Activated CD8-positive, alpha-beta memory T cell treated with anti-CD3 and anti-CD28 coated beads for 4 hours (primary cell): ENCODE measurements at regions not wholly inside any gene's neighbourhood (a gene's known extent, or its start where the extent isn't known, plus 50 kb on each side); places are given as distances from the start of the nearest gene placed in this dataset.
"Not testable (repeated sequence)": the region's sequence is repeated elsewhere in the genome, so short reads cannot be mapped to it uniquely, and the experiment has no call there.

Source experiments
- DNase-seq, 2 donors: peaks; one replicate each; pipeline ENCODE4 v3.0.0-alpha.2; 2020; ENCODE audit warnings: low read depth in 2 of 2

DNA sequence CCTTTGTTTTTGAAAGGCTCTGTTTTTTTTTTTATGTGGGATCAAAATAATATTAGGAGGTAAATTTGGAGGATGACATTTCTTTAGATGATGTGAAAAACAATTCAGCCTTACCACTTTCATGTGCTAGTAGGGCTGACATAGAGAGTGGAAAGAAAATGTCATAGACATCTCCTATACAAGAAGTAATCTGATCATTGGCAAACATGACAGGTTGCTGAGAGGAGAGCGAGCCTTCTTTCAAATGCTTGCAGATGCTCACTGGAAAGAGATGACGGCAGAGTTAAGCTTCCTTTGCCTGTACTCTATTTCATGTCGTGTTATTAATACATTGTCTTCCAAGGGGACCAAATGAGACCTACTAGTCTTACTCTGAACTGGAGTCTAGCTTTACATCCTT lies 160.1 kb upstream of the DAP start:
- no peak for DNase-seq

DNA sequence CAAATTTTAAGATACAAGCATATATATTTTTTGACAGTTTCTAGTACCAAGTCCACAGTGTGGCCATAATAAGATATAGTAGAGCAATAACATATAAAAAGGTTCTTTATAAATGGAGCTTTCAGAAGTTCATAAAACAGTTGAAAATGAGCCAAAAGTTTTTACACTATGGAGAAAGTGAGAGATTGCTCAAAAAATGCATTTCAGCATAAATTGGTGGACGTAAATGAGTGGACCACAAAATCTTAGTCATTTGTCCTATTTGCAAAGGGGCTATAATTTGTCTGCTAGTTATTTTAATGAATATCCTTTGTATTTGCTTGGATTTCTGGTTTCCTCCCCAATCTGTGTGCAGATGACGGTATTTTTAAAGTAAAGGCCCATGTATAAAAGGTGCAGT lies 159.4 kb upstream of the DAP start:
- DNase-seq = no peak

DNA sequence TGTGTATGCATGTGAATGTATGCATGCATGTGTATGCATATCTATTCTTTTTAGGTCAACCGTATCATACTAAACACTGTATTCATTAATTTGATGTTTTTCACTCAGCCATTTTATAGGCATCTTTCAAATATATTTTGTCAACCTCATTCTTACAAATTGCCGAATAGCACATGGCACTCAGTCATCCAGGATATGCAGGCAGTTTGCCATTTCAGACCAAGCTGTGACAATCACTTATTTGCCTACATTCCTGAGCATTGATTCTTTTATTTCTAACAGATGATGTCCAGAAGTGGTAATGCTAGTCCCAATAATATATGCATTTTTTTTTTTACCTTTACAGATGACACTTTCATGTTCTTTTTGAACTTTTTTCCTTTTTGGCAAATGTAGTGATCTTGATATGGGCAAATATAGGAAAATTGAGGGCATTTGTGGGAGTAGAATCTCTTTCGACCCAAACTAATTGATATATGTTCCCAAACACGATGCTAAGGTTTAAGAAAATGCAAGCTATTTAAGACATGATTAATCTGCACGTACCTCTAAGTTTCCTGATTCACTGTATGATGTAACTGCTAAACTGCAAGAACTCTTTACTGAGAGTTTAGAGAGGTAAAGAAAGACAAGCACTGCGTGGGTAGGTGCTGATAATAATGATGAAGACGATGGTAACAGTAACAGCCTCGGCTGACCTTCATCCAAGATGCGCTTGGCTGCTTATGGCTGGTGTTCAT lies 153.9 kb upstream of the DAP start:
- DNase-seq = no peak

DNA sequence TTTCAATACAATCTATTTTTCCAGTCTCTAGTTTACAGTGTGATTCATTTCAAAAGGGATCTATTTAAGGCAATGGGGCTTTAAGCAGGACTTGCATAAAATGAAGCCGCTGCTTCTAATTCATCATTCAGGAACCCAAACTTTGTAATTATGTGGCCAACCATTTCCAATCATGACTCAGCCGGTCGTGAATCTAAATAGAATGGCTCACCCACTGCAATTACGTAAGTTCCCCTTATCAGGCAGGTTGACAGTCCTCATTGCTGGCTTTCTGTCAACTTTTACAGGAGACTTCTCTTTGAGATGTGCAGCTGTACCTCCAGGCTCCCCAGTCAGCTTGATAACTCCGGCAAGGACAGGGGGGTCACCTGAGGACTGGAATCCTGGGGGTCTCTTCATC lies 152.8 kb upstream of the DAP start:
- no peak for DNase-seq

DNA sequence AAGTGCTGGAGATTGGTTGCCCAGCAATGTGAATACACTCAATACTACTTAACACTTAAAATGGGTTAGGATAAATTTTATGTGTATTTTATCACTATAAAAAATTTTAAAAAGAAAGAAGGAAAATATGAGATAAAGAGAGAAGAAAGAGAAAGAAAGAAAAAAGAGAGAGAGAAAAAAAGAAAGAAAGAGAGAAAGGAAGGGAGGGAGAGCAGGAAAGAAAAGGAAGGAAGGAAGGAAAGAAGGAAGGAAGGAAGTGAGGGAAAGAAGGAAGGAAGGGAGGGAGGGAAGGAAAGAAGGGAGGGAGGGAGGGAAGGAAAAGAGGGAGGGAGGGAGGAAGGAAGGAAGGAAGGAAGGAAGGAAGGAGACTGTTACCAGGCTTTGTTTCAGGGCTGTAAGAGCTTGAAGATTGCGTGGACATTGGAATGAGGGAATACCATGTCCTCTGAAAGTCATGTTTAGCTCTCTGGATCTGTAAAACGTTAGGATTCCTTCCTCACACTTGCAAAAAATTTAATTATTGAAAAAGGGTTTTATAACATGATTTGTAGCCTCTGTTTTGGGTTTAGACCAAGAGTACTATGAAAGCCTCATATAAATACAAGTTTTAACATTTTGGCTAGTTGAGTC lies 152.3 kb upstream of the DAP start:
- DNase-seq = no peak

DNA sequence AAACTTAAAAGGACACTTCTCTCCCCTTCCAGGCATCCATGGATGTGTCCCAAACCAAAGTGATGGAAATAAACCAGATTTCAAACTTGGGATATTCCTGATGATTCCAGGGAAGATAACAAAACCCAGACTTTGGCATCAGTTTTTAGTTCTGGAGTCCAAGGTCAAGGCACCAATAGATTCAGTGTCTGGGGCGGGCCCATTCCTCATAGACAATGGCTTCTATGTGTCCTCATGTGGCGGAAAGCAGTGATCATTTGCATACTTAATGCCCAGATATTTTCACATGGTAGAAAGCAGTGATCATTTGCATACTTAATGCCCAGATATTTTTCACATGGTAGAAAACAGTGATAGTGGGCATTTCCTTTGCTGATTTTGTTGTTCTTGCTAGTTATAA lies 151.4 kb upstream of the DAP start:
- no peak for DNase-seq

GRCh38 chr5:10910261-10910660 lies 149.2 kb upstream of the DAP start:
- no peak for DNase-seq

DNA sequence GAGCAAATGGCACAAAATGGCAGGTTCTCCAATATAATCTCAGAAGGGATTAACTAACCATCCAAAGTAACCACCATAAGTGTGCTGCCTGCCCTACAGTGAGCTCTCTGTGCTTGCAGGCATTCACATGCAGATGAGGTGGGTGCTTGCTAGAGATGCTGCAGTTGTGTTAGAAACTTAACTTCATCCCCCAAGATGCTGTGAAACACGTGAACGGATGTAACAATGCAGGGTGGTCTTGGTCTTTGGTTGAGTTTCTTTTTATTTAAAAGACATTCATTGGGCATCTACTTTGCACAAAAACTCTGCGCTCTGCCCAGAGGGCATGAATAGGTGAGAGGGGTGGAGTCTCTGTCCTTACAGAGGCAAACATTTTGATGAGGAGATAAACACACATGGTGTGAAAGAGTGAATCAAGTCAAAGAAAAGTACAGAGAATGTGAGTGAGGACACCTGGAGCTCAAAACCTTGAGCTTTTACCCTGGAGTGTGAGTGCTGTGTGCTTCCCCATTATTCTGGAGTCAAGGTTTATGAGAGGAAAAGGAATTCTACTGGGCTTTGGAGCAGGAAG lies 143.9 kb upstream of the DAP start:
- no peak for DNase-seq

GRCh38 chr5:10903786-10904560 lies 142.9 kb upstream of the DAP start:
- DNase-seq = no peak

DNA sequence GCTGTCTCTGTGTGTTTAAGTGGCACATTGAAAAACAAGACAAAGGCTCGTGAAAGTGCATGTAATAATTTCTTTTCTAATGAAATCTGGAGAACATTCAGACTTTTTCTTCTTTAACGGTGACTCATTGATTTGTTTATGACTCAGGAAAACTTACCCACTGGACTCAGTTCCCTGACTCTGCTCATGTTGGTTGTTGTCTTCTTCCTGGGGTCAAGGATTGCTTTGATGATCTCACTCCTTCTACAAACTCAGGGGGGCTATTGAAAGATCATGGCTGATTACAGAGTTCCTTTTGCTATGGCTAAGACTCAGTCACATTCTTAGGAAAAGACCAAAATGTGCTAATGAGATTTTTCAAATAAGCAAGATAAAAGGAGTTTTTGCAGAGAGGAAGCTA lies 141.1 kb upstream of the DAP start:
- no peak for DNase-seq

DNA sequence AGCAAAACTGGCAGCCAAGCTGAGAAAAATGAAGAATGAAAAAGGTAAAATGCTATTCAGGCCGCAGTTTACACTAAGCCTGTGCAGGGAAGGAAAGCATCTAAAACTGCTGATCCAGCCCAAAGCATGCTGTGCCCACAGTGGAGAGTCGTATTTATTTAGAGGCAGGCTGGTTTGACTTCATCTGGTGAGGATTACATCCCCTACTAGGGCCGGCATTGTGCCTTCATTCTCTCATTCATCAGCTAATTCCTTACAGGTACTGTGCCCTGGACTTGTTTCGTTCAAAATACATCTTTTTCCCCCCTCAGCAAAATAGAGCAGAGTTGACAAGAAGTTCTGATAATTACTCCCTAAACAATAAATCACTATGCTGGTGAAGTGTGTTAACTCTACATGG lies 137.5 kb upstream of the DAP start:
- DNase-seq = no peak

- no peak for DNase-seq
Measured at GRCh38 chr5:10896016-10896415, 135.0 kb upstream of the DAP start.

DNA sequence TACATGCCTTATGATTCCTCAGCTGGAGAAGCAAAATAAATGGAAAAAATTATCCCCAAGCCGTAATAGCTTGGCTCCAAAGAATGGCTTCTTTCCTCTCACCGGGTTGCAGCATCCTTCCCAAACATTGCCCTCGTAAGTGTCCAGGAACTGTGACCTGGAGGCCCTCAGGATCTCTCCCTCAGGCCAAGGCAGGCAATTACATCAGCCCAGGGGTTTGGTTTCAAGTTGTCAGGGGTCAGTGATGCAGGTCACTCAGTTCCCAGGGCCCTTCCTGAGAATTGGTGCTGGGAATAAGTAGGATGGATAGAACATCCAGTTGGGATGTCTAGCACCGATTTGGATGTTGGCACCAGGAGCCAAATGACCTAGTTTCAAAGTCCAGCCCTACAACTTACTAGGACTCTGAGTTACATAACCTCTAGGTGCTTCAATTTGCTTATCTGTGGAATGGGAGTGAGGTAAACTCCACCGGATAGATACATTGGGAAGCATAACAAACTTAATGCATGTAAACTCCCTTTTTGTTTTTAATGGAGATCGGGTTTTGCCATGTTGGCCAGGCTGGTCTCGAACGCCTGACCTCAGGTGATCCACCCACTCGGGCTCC lies 133.5 kb upstream of the DAP start:
- DNase-seq = no peak

GRCh38 chr5:10892911-10893215 lies 131.8 kb upstream of the DAP start:
- DNase-seq = no peak

DNA sequence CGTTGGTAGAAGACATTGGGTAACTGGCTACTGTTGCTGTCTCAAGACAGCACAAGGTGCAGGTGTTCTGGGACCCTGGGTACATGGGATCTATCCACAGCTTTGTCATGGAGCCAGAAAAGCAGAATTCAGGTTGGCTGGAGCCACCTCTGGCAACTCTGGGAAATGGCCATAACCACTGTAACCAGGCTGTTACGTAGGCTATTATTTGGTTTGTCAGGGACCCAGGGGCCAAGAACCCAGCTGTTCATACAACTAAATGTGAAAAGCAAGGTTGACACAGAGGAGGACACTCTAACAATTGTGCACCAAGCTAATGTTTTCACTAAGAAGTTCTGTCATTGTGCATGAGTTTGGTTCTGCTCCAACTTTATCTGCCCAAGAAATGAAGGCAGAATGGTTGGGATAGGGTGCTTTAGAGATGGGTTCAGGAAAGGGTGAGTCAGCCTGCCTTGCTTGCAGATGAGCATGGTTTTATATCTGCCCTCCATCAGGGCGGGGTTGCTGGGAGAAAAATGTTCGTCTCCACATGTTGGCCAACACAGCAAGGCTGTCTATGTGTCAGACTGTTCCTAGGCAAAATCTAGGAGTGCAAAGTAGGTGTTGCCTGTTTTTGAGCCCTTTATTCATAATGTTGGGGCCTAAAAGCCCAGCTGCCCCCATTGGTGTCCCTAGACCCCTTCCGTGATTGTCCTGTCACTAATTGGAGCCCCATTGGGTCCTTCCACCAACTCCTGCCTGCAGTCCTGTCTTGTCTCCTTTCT lies 131.3 kb upstream of the DAP start:
- DNase-seq = no peak

GRCh38 chr5:10891193-10891592 lies 130.2 kb upstream of the DAP start:
- no peak for DNase-seq

DNA sequence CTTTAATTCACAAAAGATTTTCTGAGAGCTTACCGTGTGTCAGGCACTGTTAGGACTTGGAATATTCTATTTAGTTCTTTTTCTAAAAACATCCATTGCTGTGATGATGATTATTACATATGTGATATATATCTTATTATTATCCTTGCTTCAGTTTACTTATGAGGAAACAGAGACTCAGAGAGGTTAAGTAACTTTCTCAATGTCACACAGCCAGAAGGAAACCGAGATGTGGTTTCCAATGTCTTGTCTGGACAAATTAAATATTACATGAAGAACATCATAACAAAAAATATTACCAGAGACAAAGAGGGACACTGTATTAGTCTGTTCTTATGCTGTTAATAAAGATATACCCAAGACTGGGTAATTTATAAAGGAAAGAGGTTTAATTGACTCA lies 125.5 kb upstream of the DAP start:
- no peak for DNase-seq

DNA sequence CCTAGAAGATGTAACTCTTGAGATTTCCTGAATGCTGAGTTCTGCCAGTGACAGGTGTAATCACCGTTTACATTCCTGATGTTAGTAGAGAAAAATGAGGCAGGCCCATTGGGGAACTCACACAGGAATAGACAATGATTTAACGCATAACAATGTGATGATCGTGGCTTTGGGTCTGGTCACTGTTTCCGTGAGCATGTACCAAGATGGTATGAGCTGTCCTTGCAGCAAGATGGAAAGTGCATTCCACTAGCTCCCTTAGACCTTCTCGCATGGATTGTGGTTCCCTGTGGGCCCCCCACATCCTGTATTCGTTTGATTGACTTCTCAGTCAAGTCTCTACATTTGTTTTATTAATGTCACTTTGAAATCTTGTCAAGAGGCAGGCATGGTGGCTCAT lies 124.0 kb upstream of the DAP start:
- DNase-seq = no peak

DNA sequence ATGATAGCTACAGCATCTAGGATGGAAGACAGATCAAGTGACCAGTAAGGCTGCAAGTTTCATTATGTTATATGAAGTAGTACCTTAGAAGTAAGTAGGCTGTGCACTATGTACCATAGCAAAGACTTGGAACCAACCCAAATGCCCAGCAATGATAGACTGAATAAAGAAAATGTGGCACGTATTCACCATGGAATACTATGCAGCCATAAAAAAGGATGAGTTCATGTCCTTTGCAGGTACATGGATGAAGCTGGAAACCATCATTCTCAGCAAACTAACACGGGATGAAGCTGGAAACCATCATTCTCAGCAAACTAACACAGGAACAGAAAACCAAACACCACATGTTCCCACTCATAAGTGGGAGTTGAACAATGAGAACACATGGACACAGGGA lies 122.9 kb upstream of the DAP start:
- DNase-seq = not testable (repeated sequence)

DNA sequence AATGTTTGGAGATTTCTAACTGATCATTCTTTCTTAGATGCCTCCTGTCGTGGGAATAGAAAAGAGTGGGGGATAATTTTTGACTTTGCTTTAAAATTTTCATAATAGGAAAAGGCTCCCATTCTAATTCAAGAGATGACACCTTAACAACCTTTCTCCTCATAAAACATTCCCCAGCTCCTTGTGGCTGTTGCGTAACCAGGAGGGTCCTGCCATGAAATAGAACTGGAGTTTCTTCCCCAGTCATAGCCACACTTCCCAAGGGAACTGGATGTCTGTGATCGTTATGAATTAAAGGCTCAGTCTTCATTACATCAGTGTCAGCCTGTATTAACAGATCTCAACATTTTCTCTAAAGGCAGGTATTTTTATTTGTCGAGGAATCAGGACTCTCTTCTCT lies 119.9 kb upstream of the DAP start:
- no peak for DNase-seq

GRCh38 chr5:10876996-10877395 lies 116.0 kb upstream of the DAP start:
- not testable (repeated sequence) for DNase-seq
